ENCODE measurements at regions not wholly inside any gene's neighbourhood (a gene's known extent, or its start where the extent isn't known, plus 50 kb on each side); places are given as distances from the start of the nearest gene placed in this dataset.

DNA sequence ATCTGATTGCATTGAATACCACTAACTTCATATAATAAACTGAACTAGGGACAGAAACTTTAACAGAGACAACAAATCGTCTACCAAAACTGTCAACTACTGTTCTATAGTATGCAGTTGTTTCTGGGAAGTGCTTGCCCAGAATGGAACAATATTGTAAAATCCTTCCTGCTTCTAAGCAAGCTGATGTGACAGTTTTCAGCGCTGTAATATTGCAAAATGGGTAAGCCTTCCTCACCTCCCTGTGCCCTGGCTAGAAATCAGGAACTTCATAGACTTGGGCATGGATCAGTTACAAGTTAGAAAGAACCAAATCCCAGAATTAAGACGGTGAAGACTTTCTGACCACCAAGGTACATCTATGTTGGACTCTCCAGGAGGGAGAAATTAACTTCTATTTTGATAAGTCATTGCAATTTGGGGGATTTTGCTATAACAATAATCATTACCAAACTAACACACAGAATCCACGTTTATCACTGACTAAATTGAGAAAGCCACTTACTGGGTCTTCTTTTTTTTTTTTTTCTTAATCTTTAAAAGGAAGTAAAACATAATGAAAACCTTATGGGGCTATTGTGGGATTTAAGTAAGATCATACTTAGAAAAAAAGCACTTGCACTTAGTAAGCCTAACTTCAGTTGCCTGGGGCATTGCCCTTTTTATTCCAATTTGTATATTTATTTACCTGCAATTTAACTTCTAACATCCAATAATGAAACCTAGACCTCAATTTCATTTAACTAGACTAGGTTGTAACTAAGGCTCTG lies 261.5 kb downstream of the TRIB2 start:
- DNase-seq, result no peak

DNA sequence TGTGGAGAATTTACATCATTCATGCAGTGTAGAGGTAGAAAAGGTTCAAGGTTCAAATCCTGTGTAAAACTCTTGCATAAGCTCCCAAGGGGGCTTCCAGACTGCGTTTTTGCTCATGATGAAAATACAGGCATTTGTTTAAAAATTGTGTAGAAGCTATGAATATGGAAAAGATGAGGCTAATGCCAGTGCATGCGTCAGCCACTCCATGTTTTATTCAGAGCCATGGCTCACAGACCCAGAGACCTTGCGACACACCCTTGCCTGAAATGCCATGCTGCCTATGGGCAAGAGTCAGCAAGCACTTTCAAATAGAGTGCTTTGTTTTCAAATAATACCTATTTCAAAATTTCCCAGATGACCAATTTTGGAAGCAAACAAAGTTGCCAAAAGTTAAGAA lies 262.3 kb downstream of the TRIB2 start:
- DNase-seq, result no peak

DNA sequence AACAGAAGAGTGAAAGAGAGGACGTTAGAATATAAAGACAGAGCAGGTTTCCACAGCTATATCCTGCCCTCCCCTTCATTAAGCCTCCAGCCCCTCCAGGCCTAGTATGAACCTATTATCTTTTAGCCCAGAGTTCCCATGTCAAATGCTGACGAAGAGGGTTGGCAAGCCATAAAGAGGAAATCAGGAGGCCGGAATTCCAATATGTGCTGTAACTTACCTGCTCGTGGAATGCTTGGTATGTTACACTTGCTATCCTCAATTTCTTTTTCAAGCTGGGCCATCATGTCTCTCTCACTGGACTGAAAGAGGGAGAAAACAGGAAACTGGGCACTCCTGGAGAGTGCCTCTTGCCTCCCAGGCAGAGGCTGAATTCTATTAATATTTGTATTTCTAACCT lies 264.1 kb downstream of the TRIB2 start:
- no peak for DNase-seq

DNA sequence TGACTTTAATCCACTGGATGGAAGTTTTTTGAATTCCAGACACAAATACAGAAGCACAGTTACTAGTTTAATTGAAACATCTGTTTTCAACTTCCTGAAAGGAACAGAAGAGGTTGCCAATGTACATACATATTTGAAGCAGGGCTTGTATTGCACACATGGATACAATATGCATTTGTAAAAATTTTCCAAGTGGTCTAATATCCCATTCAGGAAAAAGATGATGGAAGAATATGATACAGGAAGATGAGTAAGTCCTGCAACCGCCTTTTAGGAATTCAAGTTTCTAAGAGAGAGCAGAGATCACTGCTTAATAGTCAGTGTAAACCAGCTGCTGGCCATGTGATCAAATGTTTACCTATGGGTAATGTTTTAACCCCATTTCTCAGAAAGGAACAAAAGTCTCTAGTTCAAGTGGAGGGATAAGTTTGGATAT lies 265.4 kb downstream of the TRIB2 start:
- peak; percentile 51 for DNase-seq

DNA sequence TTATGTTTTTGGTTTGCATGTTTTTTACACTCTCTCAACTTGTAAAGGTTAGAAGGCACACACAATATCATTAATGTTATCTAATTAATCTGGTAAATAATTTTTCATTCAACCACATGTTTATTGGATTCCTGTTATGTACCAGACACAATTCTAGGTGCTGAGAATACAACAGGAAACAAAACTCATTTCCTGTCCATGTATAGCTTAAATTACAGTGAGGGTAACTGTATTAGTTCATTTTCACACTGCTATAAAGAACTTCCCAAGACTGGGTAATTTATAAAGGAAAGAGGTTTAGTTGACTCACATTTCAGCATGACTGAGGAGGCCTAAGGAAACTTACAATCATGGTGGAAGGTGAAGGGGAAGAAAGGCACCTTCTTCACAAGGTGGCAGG lies 270.5 kb downstream of the TRIB2 start:
- no peak for DNase-seq

DNA sequence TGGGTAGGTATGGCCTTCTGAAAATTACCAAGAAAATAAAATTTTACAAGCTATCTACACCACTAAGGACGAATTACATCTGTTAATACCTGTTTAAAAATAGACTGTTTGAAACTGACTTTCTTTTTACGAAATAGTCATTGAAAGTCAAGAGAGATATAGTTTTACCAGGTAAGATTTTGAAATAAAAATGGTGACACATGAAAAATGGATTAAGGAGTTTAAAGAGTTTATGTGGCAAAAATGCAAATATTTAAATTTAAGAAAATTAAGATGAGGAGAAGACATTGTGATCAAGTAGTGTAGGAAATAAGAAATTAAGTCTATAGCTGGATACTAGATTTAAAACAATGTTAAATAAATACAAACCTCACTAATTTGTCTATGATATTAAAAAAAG lies 271.5 kb downstream of the TRIB2 start:
- DNase-seq, result no peak

DNA sequence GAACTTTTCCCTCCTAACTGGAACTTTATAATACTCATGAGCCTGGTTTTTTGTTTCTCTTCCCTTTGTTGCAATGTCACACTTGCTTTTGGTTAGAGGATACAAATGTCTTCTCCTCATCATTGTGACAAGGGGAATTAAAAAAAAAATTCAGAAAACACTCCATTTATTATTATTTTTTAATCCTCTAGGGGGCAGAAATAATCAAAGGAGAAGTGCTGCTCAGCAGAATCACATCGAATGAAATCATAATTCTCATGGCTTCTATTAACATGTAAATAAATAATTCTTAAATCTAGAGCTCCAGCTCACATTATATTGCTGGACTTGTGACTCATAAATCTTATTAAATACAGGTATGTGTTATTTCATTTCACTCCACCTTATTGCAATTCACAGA lies 273.8 kb downstream of the TRIB2 start:
- no peak for DNase-seq

DNA sequence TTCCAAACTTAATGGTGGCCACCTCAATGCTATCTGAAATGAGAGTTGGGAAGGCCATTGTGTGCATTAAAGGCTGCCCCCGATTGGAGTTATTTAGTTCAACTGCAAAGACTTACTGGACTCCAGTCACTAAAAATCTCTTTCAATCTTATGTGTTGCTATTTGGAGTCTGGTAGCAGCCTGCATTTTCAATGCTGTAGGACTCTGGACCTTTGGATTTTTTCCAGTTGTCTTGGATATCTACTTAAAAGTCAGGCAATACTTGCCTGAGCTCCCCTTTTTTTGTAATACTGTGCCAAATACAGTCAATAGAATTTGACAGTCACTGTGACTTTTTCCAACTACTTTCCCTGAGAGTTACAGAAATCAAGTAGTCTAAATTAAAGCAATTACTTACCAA lies 281.9 kb downstream of the TRIB2 start:
- no peak for DNase-seq

DNA sequence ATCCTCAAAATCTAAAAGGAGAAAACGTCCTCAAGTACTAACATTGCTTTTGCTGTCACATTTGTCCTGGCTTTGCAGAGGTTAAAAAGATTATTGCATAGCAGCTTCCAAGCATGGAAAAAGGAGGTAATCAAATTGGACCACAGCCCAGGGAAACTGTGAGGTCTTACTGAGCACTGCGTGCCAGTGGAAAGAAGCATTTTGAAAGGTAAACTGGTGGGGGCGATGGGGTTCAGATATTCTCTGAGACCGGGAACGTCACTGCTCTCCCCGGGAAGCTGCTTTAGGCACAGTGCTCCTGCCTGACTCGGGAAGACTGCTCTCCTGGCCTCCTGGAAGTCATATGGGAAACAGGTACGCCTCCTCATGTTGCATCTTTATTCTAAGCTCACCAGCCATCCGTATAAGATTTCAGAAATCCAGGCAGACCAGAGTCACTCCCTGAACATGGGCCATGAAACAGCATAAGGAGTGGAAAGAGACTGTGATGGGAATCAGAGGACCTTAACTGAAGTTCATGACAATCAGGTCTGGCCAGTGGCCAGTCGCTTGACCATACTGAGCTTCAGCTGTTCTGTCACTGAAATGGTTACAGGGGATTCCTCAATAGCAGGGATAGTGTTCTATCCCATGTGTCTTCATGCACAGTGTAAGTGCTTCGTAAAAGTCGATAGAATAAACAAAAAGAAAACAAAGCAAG lies 284.1 kb downstream of the TRIB2 start:
- DNase-seq, result no peak

DNA sequence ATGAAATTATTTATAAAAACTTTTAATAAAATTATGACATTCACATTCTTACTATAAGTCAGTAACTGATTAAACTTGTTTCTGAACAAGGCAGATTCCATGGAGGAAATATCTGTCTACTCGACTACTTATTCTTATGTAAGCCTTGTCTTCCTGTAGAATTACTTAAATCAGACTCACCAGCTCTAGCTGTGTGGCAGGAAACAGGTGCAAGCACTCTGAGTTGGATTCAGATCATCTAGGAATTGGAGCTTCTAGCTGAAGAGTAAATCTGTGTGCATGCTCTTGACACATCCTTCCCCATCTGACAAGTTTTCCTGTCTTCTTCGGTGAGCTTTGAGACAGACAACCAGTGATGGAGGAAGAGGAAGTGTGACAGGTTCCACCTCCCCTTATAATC lies 284.7 kb downstream of the TRIB2 start:
- no peak for DNase-seq

DNA sequence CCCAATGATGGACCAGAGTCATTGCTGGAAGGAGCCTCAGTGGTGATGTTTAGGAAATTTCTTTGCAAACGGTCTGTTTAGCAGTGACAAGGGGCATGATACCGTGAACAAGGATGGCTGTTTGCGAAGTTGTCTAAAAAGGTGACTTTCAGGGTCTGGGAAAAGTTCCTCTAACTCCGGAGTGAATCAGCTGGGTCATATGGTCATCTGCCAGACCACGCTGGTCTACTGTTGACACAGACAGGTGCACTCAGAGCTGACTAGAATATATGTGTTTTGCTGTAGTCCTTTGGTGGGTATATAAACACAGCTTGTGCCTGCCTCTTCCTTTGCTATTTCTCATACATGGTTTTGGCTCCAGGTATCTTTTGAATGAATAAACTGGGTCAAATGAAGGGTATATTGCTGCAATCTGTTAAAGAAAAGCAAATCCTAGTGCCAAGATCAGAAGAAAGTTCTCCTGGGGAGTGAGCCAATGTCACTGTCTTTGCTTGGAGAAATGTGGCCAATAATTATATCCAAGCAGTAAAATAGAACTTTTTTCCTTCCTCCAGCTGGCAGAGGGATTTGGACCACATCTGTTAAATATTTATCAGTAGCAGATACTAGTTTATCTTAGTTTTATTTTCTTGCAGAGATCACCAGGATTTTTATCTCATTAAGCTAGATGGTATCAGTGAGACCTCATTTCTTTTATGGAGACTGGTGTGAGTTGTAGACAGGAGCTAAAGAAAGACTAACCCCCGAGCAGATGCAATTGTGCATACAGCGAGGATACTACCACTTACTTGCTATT lies 286.0 kb downstream of the TRIB2 start:
- DNase-seq, result no peak

DNA sequence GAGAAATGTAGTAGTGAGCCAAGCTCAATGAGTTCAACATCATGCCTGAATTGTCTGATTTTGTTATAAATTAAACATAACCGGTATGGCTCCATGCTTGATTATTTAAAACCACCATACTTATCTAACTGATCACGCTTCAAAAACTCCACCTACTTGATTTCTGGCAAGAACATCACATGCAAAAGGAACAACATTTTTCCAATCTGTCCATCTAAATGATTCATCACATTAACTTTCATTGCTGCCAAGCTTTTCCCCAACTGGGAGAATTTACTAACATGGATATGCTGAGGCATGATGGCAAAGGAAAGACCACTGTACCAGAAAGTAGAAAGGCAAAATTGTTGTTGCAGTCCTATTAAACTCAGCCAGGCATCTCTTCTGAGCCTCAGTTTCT lies 286.8 kb downstream of the TRIB2 start:
- DNase-seq, result peak; percentile 14

DNA sequence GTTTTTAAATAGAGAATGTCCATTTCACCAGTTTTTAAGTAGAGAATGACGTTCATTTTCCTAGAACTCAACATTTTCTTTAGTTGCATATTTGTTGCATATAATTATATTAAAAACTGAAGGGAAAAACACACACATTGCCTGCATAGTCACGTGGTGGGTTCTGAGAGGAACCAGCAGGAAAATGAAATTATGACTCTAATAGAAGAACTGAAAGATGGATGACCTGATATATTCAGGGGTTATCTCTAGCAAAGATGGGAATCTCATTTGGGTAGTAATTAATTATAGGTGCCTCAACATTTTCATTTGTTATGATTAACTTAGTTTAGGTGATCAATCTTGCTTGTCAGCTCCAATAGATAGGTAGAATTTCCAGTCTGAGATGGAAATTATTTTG lies 288.3 kb downstream of the TRIB2 start:
- no peak for DNase-seq

DNA sequence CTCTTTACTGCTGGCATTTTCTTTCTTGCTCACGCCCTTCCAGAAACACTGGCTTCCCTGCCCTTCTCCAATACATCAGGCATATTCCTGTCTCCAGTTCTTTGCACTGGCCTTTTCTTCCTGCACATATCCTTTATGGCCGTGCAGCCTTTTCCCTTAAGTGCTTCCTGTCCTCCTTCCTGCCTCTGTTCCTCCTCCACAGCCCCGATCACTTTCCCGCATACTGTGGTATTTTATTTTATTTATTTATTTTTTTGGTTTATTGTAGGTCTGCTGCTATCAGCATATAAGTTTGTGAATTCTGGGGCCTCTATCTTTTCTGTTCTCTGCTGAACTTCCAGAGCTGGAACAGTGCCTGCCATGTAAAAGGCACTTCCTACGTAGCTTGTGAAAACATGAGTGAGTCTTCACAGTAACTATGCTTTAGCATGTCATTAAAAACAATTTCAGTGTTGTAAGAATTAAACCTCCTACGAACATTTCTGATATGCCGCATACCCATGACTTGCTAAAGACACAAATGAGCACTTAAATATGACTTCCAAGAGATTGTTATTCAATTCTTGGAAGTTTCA lies 289.1 kb downstream of the TRIB2 start:
- no peak for DNase-seq

DNA sequence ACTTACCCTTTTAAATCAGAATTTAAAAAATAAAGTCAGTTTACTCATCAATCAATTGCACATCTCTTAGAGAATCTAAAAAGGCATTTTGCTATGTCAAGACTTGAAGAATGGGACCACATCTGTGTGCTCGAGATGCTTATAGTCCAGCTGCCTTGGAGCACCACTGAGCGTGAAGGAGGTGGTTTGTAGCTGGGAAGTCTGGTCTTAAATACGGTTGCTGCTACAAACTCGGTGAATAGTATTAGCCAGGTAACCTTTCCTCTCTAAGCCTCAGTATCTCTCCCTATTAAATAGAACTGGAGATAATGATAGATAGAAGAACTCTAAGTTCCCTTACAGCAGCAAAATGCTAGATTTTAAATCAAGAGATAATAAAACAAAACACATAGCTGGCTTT lies 289.7 kb downstream of the TRIB2 start:
- no peak for DNase-seq

DNA sequence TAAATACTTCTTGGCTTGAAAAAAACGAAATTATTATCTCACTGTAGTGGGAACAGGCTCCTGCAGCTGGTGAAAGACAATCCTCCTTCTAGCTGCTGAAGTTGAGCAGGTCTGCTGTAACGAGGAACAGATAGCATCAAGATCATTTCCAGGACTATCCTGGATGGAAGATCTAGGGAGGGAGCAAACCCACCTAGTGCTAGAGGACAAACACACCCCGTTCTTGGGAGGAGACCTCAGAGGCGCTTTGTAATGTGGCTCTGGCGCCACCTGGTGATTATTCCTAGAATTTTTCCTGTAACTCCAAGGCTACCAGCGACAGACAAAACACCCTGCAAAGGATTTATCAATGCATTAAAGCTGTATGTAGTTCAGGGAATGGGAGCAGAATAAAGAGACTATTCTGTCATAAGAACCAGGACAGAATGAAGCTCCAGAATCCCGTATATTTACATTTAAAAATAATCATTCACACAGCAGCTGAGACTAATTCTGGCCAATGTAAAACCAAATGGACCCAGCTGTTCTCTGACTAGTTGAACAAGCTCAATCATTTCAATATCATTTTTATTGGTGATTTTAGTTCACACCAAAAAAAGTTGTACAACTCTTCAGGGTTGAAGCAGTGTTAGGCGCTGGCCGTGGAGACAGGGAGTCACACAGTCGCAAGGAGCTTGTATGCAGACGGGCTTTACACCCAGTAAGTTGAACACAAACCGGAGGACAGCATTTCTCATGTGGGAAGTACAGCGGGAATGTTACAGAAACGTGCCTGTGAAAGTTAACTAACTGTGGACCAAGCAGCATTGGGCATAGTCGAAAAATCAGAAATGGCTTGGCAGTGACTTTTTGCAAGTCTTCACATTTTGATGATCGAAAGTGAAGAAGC lies 290.3 kb downstream of the TRIB2 start:
- DNase-seq, result peak; percentile 73

DNA sequence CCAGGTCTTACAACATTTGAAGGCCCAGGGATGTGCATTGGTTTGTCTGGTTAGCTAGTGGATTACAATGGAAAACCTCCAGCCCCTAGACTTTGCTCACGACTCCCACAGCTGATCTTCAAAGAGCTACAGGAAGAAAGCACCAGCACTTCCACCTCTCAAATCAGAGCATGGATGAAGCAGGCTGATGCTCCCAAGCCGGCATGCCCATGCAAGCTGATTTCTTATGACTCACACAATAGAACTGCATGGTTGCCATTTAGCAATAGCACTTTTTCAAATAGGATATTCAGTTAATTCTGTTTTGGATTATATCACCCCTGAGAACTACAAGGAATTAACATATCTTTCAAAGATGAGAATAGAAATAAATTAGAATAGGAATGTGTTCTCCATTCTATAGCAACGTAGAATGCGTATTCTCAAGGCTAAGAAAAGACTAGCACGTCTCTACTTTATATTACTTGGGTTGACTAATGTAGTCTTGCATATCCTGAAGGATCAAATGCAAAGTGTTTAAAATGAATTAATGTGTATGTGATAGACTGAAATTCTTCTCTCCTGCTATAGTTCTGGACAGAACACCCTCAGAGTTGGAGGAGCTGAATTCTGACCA lies 292.4 kb downstream of the TRIB2 start:
- DNase-seq, result peak; percentile 31

DNA sequence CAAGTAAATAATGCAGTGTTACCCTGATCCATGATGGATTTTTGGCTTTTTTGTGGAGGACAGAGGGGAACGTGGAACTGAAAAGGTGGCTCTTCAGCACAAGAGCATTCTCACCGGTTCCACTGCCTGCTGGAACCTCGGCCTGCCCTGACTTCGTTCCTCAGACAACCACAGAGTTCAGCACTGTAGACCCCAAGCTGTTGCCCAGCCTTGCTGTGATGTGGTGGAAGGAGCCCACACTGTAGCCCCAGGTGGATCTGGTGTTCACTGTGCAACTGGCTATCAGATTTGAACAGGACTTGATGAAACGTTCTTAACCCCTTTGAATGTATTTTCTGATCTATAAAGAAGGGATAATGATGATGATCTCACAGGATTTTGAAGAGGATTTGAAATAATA lies 293.5 kb downstream of the TRIB2 start:
- DNase-seq, result no peak

DNA sequence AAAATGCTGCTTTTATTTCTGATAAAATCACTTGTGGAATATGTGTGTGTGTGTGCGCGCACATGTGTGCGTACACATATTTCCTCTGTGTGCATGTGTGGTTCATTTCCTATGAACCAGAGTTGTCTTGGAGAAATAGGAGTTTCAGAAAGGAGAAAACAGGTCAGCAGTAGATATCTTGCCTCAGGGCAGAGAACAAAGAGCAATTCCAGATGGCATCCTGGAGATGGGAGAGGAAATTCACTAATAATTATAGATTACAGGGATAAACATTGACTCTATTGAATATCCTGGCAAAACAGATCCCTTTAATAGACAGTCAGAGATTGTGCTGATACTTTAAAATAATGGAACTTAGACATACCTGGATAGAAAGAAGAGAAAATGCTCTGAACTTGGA lies 298.0 kb downstream of the TRIB2 start:
- no peak for DNase-seq

DNA sequence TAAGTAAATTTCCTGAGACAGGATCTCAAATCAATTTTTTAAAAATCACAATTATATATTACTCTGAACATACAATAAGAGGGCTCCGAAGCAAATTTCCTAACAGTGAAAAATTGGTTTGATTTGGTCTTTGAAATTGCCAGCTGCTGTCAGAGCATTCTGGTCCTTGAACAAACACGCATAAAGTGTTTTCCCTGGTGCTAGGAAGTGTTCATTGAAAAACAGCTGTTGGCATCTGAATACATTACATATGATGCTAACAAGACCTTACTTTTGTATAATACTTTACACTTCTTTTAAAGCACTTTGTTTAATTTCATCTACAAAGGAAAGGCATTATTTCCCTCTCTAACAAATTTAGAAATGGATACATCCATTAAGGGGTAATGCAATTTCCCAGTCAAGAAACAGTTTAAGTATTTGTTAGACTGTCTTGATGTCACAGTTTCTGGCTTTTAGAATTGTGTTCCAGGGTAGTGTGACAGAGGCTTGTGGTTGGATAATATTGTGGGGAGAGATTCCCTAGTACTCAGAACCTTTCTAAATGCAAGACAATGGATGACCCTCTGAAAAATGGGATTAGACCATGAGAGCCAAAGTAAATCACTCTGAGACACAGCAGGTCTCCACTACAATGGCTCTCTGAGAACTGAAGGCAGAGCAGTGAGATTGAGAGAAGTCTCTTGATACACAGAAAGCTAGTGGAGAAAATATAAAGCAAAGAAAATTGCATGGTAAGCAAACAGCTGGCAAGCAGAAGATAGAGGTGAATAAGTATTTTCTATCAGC lies 299.0 kb downstream of the TRIB2 start:
- no peak for DNase-seq

DNA sequence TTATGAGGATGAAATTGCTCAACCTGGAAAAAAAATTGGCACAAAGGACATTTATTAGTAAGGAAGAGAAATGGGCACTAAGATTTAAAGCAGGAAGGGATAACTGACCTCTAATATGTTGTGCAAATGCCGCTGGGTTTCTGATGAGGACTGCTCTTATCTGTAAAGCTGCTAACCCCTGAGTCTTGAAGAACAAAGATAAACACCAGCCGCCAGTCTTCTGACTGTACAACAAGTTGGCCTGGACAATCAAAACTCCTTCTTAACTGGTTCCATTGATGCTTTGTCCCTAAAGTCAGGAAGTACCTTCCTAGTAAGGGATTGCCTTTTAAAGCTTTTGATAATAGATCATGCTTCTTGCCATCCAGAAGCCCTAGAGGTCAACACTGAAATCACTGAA lies 301.8 kb downstream of the TRIB2 start:
- DNase-seq, result no peak
